ENCODE measurements at regions not wholly inside any gene's neighbourhood (a gene's known extent, or its start where the extent isn't known, plus 50 kb on each side); places are given as distances from the start of the nearest gene placed in this dataset.

DNA sequence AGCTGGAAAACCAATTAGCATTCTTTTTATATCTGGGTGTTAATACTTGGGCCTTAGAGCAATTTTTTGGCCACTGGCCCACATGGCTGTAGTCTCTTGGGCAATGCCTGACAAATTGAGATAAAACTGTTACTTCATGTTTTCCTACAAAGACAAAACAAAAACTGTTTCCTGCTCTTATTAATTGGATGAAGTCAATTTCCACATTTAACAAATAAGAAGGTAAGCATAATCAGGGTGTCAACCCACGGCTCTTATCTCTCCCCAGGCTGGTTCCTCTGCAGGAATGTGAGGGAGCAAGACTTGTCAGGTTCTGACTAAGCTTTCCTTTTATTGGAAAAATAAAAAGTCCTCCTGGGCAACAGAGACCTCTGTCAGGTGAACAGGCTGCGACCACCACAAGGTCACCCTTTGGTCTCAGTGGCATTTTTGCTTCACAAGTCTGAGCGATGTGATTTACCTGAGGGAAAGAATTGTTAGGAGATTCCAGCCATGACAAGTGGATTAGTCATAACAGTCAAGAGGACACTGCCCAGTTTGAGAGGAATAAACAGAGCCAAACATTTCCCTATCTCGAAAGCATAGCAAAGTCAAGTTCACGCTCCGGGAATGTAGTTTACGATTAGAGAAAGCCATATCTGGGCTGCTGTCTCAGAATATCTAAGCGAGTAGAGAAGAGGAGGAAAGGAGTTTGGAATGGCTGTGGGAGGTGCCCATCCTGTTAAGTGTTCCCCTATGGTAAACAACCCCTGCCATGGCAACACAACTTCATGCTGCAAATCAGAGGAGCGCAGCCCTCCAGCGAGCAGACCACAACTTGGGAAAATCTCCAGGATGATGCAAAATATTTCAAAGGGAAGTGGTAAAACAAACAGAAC lies 144.4 kb downstream of the TES start:
- no peak overlapping the region for H3K27ac ChIP-seq
- TF ChIP-seq ZFX (IDR thresholded peaks at IDR 0.05; ENCODE audit: borderline replicate concordance), result no peak
- TF ChIP-seq, protein P1, sequence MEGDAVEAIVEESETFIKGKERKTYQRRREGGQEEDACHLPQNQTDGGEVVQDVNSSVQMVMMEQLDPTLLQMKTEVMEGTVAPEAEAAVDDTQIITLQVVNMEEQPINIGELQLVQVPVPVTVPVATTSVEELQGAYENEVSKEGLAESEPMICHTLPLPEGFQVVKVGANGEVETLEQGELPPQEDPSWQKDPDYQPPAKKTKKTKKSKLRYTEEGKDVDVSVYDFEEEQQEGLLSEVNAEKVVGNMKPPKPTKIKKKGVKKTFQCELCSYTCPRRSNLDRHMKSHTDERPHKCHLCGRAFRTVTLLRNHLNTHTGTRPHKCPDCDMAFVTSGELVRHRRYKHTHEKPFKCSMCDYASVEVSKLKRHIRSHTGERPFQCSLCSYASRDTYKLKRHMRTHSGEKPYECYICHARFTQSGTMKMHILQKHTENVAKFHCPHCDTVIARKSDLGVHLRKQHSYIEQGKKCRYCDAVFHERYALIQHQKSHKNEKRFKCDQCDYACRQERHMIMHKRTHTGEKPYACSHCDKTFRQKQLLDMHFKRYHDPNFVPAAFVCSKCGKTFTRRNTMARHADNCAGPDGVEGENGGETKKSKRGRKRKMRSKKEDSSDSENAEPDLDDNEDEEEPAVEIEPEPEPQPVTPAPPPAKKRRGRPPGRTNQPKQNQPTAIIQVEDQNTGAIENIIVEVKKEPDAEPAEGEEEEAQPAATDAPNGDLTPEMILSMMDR (IDR thresholded peaks at IDR 0.05), result no peak

DNA sequence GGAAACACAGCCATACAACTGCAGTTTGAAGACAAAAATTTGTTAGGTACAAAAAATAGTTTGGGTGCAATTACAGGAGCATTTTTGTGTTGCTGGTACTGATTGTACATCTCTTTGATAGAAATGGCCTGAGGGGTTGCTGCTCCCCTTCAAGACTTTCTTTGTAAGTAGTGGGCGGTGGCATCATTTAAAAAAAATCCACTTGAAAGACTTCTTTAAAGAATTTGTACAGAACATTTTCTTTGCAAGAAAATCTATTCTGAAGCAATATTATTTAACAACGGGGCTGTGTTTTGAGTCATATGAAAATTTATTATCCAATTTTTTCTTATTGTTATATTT lies 144.1 kb upstream of the CAV2 start:
- TF ChIP-seq, protein P1 (IDR thresholded peaks at IDR 0.05), result no peak
- no peak for TF ChIP-seq ZFX (IDR thresholded peaks at IDR 0.05; ENCODE audit: borderline replicate concordance)
- no peak overlapping the region for H3K27ac ChIP-seq

DNA sequence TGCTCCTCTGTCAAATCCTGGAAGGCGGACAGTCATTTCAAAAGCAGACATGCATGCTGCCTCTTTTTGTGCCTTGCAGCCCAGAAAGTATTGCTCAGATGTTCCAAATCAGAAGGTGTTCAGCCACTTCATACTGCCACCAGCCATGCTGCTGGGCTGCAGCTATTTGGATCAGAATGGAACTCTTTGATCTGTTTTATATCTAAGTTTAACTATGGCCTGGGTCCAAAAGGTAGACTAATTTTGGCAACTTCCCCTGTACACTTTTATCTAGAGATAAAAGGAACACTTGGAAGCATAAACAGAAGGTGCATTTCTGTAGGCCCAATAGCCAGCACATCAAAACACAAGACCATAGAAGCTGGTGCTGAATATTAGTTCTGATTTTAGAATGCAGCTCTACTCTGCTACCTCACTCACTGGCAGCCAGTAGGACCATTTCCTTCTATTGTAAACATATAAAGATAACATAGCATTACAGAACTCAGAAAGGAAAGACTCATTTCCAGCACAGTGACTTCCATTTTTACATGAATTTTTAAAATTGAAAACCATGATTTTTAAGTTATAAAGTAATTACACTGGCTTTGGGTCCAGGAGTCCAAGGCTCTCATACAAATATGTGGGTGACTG lies 143.1 kb upstream of the CAV2 start:
- H3K27ac ChIP-seq, result no peak overlapping the region
- TF ChIP-seq, protein P1 (IDR thresholded peaks at IDR 0.05), result no peak
- TF ChIP-seq ZFX (IDR thresholded peaks at IDR 0.05; ENCODE audit: borderline replicate concordance), result no peak

GRCh38 chr7:116356979-116357378 lies 142.6 kb upstream of the CAV2 start:
- H3K27ac ChIP-seq, result no peak overlapping the region
- TF ChIP-seq, protein P1 (IDR thresholded peaks at IDR 0.05), result no peak
- TF ChIP-seq ZFX (IDR thresholded peaks at IDR 0.05; ENCODE audit: borderline replicate concordance), result no peak

- no peak for TF ChIP-seq ZFX (IDR thresholded peaks at IDR 0.05; ENCODE audit: borderline replicate concordance)
- TF ChIP-seq, protein P1 (IDR thresholded peaks at IDR 0.05), result no peak
These were observed 141.5 kb upstream of the CAV2 start for GRCh38 chr7:116357781-116358670.

DNA sequence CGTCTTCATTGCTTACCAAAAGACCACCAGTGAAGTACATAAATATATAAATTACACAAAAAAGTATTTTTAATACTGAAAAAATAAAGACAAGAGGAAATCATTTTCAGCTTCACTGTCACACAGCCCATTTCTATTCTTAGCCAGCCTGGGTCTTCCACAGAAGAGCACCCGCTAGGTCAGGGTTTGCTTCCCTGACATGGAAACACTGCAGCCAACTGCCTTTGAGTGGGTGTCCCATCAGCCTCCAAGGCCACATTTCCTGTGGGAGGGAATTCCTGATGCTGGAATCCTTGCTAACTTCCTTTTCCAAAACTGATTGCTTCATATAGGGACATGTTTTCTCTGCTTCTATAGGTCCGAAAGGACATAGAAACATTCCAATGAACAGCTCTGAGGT lies 137.8 kb upstream of the CAV2 start:
- no peak overlapping the region for H3K27ac ChIP-seq
- TF ChIP-seq, protein P1 (IDR thresholded peaks at IDR 0.05), result no peak
- TF ChIP-seq ZFX (IDR thresholded peaks at IDR 0.05; ENCODE audit: borderline replicate concordance), result no peak

More at GRCh38 chr7:116357781-116358670, 141.5 kb upstream of the CAV2 start:
- H3K27ac ChIP-seq, result no peak overlapping the region
